Ishikawa (cell line): ENCODE measurements at regions not wholly inside any gene's neighbourhood (a gene's known extent, or its start where the extent isn't known, plus 50 kb on each side); places are given as distances from the start of the nearest gene placed in this dataset.

Experiments used
- CEBPB ChIP-seq: IDR thresholded peaks from 2 replicates; pipeline ENCODE4 v1.6.1; 2012
- EP300 ChIP-seq: IDR thresholded peaks from 2 replicates; pipeline ENCODE4 v1.6.1; 2012; ENCODE audit warnings: borderline replicate concordance
- FOXM1 ChIP-seq: IDR thresholded peaks from 2 replicates; pipeline ENCODE4 v1.6.1; 2012; ENCODE audit warnings: low read depth, borderline replicate concordance
- MAX ChIP-seq: IDR thresholded peaks from 2 replicates; pipeline ENCODE4 v1.6.1; 2012
- NFIC ChIP-seq: IDR thresholded peaks from 2 replicates; pipeline ENCODE4 v1.6.1; 2012
- RAD21 ChIP-seq: IDR thresholded peaks from 2 replicates; pipeline ENCODE4 v1.6.1; 2012; ENCODE audit warnings: low read depth
- REST ChIP-seq: IDR thresholded peaks from 2 replicates; pipeline ENCODE4 v1.6.1; 2012; ENCODE audit warnings: low read depth, mild to moderate bottlenecking
- TAF1 ChIP-seq: IDR thresholded peaks from 2 replicates; pipeline ENCODE4 v1.6.1; 2012; ENCODE audit warnings: low read depth, mild to moderate bottlenecking
- TCF12 ChIP-seq: IDR thresholded peaks from 2 replicates; pipeline ENCODE4 v1.6.1; 2012; ENCODE audit warnings: low read depth
- USF1 ChIP-seq: IDR thresholded peaks from 2 replicates; pipeline ENCODE4 v1.6.1; 2012
- YY1 ChIP-seq: IDR thresholded peaks from 2 replicates; pipeline ENCODE4 v1.6.1; 2012; ENCODE audit warnings: low read depth
- ZBTB7A ChIP-seq: IDR thresholded peaks from 2 replicates; pipeline ENCODE4 v1.6.1; 2012; ENCODE audit warnings: low read depth

GRCh38 chr5:57681942-57682341 lies 199.3 kb upstream of the ACTBL2 start:
- TF ChIP-seq EP300 (no peak), TAF1 (no peak), RAD21 (no peak), USF1 (no peak), CEBPB (no peak), FOXM1 (no peak), TCF12 (no peak), REST (no peak), MAX (no peak), YY1 (no peak), NFIC (no peak), ZBTB7A (no peak)
